ENCODE measurements at regions not wholly inside any gene's neighbourhood (a gene's known extent, or its start where the extent isn't known, plus 50 kb on each side); places are given as distances from the start of the nearest gene placed in this dataset.
A peak's percentile ranks its signal among the peaks of the same experiment; 100 is the strongest.
"Not testable (repeated sequence)": the region's sequence is repeated elsewhere in the genome, so short reads cannot be mapped to it uniquely, and the experiment has no call there.

GRCh38 chr2:4803396-4803795 is 888.8 kb upstream of the SOX11 start:
- CTCF ChIA-PET (ENCODE audit: low intra/inter-chr PET ratio, low total read pairs) = no interaction called here

DNA sequence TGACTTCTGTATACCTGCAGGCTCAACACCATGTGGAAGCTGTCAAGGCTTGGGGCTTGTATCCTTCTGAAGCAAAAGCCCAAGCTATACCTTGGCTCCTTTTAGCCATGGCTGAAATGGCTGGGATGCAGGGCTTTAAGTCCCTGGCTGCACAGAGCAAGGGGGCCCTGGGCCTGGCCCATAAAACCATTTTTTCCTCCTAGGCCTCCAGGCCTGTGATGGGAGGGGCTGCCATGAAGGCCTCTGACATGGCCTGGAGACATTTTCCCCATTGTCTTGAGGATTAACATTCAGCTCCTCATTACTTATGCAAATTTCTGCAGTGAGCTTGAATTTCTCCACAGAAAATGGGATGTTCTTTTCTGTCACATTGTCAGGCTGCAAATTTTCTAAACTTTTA is 878.0 kb upstream of the SOX11 start:
- H3K4me2 ChIP-seq (ENCODE audit: low read depth, low read length); DNase-seq (ENCODE audit: low spot score); H2AFZ ChIP-seq (ENCODE audit: low read length); H3K9ac ChIP-seq (ENCODE audit: insufficient read depth, low read depth, low read length); H3K27ac ChIP-seq (ENCODE audit: extremely low read length, insufficient read depth, low read length); H3K27me3 ChIP-seq (ENCODE audit: control insufficient read depth in 1 of 2, insufficient read depth in 2 of 2, low read length in 2 of 2); H3K4me3 ChIP-seq (replicated peaks in 1 of 3; ENCODE audit: insufficient read depth in 1 of 3, low read depth in 2 of 3, low read length in 3 of 3); CTCF ChIA-PET (ENCODE audit: low intra/inter-chr PET ratio, low total read pairs); intact Hi-C loops (cut with micrococcal nuclease; ENCODE audit: unreplicated experiment); H3K4me1 ChIP-seq (ENCODE audit: insufficient read depth, low read length); BruUV-seq (replicated peaks); H3K36me3 ChIP-seq (replicated peaks in 1 of 2; ENCODE audit: control insufficient read depth in 1 of 2, insufficient read depth in 2 of 2, low read length in 2 of 2); FAIRE-seq; in situ Hi-C loops (cut with HindIII; ENCODE audit: extremely low pct_ligation_motif_present, low pct_unique_long_range_greater_than_20kb); H4K20me1 ChIP-seq (ENCODE audit: insufficient read depth, low read length); POLR2A ChIA-PET; ATAC-seq; H3K79me2 ChIP-seq (ENCODE audit: insufficient read depth, low read length): not testable (repeated sequence)
- peaks cover 95% of the 10 kb centered on the region for H3K9me3 ChIP-seq (ENCODE audit: low read length)

More at GRCh38 chr2:4803396-4803795, 888.8 kb upstream of the SOX11 start:
- Histone ChIP-seq H3K4me1 (ENCODE audit: insufficient read depth, low read length) (no peaks in the 10 kb centered on the region), H3K9me3 (ENCODE audit: low read length) (peaks cover 81% of the 10 kb centered on the region), H3K27me3 (ENCODE audit: control insufficient read depth in 1 of 2, insufficient read depth in 2 of 2, low read length in 2 of 2) (no peaks in the 10 kb centered on the region), H3K36me3 (replicated peaks in 1 of 2; ENCODE audit: control insufficient read depth in 1 of 2, insufficient read depth in 2 of 2, low read length in 2 of 2) (no peaks in the 10 kb centered on the region), H2AFZ (ENCODE audit: low read length) (no peak overlapping the region), H3K4me2 (ENCODE audit: low read depth, low read length) (no peak overlapping the region), H3K79me2 (ENCODE audit: insufficient read depth, low read length) (no peaks in the 10 kb centered on the region), H3K9ac (ENCODE audit: insufficient read depth, low read depth, low read length) (no peak overlapping the region), H3K4me3 (replicated peaks in 1 of 3; ENCODE audit: insufficient read depth in 1 of 3, low read depth in 2 of 3, low read length in 3 of 3) (no peak overlapping the region), H4K20me1 (ENCODE audit: insufficient read depth, low read length) (no peaks in the 10 kb centered on the region), H3K27ac (ENCODE audit: extremely low read length, insufficient read depth, low read length) (no peak overlapping the region)
- FAIRE-seq = no peak
- TF ChIP-seq CSRNP2 (CRISPR knock-in tag; conservative IDR thresholded peaks at IDR 0.05; ENCODE audit: low read depth) (no peak), ATF7 (IDR thresholded peaks at IDR 0.05) (peak; percentile 73), ATF7 (CRISPR knock-in tag; IDR thresholded peaks at IDR 0.05) (no peak)
- DNase-seq (ENCODE audit: low spot score) = no peak
- 2% methylated on average over 2 of the region's 2 CpGs for WGBS (ENCODE audit: low lambda C conversion rate)
- in situ Hi-C loops (cut with HindIII; ENCODE audit: extremely low pct_ligation_motif_present, low pct_unique_long_range_greater_than_20kb) (no loop called here), intact Hi-C loops (cut with micrococcal nuclease; ENCODE audit: unreplicated experiment) (no loop called here)
- no TSS peak for BruUV-seq (replicated peaks)
- no peak for ATAC-seq
- POLR2A ChIA-PET = no interaction called here
